ENCODE measurements at regions not wholly inside any gene's neighbourhood (a gene's known extent, or its start where the extent isn't known, plus 50 kb on each side); places are given as distances from the start of the nearest gene placed in this dataset.
"Not testable (repeated sequence)": the region's sequence is repeated elsewhere in the genome, so short reads cannot be mapped to it uniquely, and the experiment has no call there.

DNA sequence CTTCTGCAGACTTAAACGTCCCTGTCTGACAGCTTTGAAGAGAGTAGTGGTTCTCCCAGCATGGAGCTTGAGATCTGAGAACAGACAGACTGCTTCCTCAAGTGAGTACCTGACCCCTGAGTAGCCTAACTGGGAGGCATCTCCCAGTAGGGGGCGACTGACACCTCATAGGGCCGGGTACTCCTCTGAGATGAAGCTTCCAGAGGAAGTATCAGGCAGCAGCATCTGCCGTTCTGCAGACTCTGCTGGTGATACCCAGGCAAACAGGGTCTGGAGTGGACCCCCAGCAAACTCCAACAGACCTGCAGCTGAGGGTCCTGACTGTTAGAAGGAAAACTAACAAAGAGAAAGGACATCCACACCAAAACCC lies 174.4 kb downstream of the LRRC70 start:
- not testable (repeated sequence) for TF ChIP-seq POLR2AphosphoS5 (IDR thresholded peaks at IDR 0.05); EP300 (conservative IDR thresholded peaks at IDR 0.05; ENCODE audit: poor library complexity, severe bottlenecking); TAF1 (IDR thresholded peaks at IDR 0.05; ENCODE audit: low read depth); RAD21 (conservative IDR thresholded peaks at IDR 0.05)
- TF ChIP-seq, protein P1, sequence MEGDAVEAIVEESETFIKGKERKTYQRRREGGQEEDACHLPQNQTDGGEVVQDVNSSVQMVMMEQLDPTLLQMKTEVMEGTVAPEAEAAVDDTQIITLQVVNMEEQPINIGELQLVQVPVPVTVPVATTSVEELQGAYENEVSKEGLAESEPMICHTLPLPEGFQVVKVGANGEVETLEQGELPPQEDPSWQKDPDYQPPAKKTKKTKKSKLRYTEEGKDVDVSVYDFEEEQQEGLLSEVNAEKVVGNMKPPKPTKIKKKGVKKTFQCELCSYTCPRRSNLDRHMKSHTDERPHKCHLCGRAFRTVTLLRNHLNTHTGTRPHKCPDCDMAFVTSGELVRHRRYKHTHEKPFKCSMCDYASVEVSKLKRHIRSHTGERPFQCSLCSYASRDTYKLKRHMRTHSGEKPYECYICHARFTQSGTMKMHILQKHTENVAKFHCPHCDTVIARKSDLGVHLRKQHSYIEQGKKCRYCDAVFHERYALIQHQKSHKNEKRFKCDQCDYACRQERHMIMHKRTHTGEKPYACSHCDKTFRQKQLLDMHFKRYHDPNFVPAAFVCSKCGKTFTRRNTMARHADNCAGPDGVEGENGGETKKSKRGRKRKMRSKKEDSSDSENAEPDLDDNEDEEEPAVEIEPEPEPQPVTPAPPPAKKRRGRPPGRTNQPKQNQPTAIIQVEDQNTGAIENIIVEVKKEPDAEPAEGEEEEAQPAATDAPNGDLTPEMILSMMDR (IDR thresholded peaks at IDR 0.05; ENCODE audit: poor library complexity, severe bottlenecking): not testable (repeated sequence)
- TF ChIP-seq, protein P2, sequence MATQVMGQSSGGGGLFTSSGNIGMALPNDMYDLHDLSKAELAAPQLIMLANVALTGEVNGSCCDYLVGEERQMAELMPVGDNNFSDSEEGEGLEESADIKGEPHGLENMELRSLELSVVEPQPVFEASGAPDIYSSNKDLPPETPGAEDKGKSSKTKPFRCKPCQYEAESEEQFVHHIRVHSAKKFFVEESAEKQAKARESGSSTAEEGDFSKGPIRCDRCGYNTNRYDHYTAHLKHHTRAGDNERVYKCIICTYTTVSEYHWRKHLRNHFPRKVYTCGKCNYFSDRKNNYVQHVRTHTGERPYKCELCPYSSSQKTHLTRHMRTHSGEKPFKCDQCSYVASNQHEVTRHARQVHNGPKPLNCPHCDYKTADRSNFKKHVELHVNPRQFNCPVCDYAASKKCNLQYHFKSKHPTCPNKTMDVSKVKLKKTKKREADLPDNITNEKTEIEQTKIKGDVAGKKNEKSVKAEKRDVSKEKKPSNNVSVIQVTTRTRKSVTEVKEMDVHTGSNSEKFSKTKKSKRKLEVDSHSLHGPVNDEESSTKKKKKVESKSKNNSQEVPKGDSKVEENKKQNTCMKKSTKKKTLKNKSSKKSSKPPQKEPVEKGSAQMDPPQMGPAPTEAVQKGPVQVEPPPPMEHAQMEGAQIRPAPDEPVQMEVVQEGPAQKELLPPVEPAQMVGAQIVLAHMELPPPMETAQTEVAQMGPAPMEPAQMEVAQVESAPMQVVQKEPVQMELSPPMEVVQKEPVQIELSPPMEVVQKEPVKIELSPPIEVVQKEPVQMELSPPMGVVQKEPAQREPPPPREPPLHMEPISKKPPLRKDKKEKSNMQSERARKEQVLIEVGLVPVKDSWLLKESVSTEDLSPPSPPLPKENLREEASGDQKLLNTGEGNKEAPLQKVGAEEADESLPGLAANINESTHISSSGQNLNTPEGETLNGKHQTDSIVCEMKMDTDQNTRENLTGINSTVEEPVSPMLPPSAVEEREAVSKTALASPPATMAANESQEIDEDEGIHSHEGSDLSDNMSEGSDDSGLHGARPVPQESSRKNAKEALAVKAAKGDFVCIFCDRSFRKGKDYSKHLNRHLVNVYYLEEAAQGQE (IDR thresholded peaks at IDR 0.05; ENCODE audit: borderline replicate concordance): not testable (repeated sequence)
